Right lobe of liver (tissue), 4 donors: ENCODE measurements at regions not wholly inside any gene's neighbourhood (a gene's known extent, or its start where the extent isn't known, plus 50 kb on each side); places are given as distances from the start of the nearest gene placed in this dataset.

Experiments
- CTCF ChIP-seq, 4 donors: fragments of 200-600 bp in 3 of 4; fragments of 450-650 bp in 1 of 4; IDR thresholded peaks; one replicate each; pipeline versions ENCODE4 v1.5.1 to v1.8.0; 2016 to 2022; ENCODE audit warnings: antibody characterized with exemption in 4 of 4, mild to moderate bottlenecking in 2 of 4
- POLR2A ChIP-seq: fragments of 450-650 bp; IDR thresholded peaks from one replicate; pipeline ENCODE4 v1.6.1; 2017; ENCODE audit warnings: antibody characterized with exemption, mild to moderate bottlenecking
- donor health status: DM: no; HTN: no; CAD: no.
- donor health status: DM: no; HTN: no; CAD: no.
- donor health status: DM: no; HTN: yes; CAD: no.

- TF ChIP-seq CTCF (IDR thresholded peaks at IDR 0.05) (no peak), POLR2A (no peak)
These were observed 287.4 kb upstream of the TCF4 start for GRCh38 chr18:55875371-55875901.
